Ammon's horn (tissue), 1 donor: ENCODE measurements at regions not wholly inside any gene's neighbourhood (a gene's known extent, or its start where the extent isn't known, plus 50 kb on each side); places are given as distances from the start of the nearest gene placed in this dataset.
A peak's percentile ranks its signal among the peaks of the same experiment; 100 is the strongest.
"Not testable (repeated sequence)": the region's sequence is repeated elsewhere in the genome, so short reads cannot be mapped to it uniquely, and the experiment has no call there.

Experiments
- DNase-seq: peaks from one replicate; pipeline ENCODE4 v3.0.0-alpha.2; 2016; ENCODE audit warnings: low spot score

DNA sequence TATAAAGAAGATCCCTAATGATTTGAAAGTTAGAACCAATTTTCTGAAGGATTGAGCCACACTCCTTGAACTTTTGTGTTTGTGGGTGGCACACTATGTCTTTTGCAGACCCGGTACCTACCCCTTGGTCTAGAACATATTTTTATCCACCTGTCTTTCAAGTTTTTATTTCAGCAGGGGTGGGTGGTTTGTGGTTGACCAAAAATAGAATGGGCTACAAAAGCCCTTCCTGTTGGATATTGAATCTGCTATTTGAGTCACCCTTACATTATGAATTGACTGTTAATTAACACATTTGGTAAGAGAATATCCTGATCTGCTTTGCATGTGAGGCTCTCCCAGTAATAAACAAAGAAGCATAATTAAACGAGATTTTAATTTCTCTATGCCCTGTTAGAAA lies 401.2 kb downstream of the POTEH start:
- DNase-seq = not testable (repeated sequence)

DNA sequence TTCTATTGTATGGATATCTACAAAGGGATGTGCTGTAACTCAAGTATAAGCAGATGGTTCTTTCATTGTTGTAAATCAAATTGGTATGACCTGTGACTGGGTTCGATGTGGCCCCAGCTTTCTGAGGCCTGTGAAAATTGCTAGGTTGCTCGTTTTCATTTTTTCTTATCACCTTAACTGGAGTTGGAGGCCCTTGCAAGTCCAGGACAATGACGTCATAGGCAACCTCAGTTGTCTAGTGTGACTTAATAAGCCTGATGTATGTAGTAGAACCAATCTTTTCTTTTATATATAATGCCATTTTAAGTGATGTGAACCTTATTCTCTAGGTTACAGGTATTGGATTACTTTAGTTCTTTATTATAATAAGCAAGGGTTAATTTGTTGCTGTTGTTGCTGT lies 415.3 kb downstream of the POTEH start:
- not testable (repeated sequence) for DNase-seq

DNA sequence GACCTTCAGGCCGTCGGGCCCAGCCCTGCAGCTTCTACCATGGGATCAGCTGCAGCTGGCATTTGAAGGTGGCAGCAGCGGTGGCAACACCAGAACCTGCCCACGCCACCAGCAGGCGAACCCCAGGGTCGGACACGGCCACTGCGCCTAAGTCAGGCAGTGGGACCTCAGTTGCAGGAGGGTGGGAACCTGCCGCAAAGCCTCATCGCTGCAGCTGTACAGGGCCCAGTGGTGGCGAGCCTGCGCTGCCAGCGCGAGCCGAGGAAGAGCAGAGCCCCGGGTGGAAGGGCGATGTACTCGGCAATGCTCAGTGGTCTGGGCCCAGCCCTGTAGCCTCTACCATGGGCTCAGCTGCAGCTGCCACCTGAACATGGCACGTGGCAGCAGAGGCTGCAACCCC lies 441.6 kb downstream of the POTEH start:
- not testable (repeated sequence) for DNase-seq

DNA sequence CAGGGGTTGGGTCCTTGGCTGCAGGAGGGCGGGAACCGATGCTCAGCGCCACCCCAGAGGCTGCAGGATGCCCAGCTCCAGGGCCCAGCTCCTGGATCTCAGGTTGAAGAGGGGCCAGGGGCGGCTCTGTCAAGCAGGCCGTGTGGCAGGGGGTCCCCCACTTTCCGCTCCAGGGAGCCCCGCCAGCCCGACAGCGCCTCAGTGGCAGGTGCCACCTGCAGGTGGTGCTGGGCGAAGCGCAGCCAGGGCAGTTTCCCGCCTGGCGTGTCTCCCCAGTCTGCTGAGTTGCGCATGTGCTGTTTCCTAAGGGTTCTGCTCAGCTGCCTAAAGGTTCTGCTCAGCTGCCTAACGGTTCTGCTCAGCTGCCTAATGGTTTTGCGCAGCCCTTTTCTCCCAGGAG lies 442.1 kb downstream of the POTEH start:
- DNase-seq = no peak

DNA sequence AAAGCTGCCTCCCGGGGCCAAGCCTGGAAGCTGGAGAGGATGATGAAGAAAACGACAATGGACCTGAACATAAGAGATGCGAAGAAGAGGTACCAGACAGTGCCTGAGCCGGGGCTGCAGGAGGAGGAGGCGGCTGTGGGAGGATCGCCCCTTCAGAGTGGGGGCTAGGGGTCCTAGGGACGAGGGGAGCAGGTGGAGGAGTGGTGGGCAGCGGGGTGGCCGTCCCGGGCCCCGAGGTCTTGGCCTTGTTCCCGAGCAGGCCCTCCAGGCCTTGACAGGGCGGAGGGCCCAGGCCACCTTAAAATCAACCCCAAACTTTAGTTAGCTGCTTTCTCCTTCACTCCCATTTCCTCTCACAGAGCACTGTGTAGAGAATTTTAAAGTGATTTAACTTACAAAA lies 442.8 kb downstream of the POTEH start:
- not testable (repeated sequence) for DNase-seq

DNA sequence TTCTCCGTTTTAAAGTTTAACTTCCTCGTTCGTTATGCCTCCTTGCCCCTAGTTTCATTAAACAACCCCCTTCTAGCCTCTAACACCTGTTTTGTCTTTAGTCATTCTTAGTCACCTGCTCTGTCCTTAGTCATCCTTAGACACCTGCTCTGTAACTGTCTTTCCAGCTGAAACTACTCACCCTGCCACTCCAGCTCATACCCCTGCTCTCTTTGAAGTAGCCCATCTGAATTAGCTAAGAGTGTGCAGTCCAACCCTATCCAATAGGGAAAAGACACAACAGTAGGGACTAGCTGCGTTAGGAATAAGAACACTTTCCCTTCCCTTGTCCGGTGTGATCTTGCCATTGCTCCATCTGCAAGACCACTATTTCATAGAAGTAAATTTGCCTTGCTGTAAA lies 446.5 kb downstream of the CCT8L2 start:
- DNase-seq = not testable (repeated sequence)

DNA sequence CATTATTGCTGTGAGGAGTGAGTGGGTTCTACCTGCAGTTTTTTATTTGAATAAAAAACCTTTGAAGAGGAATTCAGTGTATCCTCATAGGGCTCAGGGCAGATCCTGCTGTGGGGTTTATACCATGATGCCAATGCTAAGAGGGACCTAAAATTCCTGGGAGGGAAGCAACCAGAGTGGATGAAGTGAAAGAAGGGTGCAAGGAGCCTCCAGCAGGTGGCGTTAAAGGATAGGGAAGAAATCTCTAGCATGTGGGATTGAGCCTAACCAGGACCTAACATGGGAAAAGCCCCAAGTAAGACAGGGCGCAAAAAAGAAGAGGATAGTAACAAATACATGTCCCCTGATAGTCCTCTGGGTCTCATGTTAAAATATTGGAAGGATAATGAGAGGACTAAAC lies 445.7 kb downstream of the CCT8L2 start:
- DNase-seq = peak; percentile 2

DNA sequence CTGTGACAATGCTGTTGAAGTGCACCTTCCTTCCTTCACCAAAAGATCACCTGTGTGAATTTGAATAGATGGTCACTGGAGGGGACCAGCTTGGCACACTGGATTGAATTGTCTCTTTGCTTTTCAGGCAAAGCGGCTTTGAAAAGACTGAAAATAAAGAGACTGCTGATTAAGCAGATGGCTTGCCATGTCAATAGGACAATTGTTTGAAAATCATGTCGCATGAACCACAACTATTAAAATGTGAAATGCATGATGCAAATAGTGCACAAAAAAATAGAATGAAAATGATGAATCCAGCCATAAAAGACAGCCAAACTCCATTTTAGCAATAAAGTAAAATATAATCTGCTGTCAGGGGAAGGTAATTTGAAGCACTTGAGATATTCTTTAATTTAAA lies 415.3 kb downstream of the CCT8L2 start:
- DNase-seq = peak; percentile 3

DNA sequence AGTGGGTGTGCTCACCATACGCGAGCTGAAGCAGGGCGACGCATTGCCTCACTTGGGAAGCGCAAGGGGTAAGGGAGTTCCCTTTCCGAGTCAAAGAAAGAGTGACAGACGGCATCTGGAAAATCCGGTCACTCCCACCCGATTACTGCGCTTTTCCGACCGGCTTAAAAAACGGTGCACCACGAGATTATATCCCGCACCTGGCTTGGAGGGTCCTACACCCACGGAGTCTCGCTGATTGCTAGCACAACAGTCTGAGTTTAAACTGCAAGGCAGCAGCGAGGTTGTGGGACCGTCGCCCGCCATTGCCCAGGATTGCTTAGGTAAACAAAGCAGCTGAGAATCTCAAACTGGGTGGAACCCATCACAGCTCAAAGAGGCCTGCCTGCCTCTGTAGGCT lies 408.7 kb downstream of the CCT8L2 start:
- not testable (repeated sequence) for DNase-seq
